Bone marrow (tissue), 2 donors: ENCODE measurements at regions not wholly inside any gene's neighbourhood (a gene's known extent, or its start where the extent isn't known, plus 50 kb on each side); places are given as distances from the start of the nearest gene placed in this dataset.
"Not testable (repeated sequence)": the region's sequence is repeated elsewhere in the genome, so short reads cannot be mapped to it uniquely, and the experiment has no call there.

Experiments used
- DNase-seq, 2 donors: peaks; one replicate each; lab custom pipeline; 2025; lab: John Stamatoyannopoulos, UW

DNA sequence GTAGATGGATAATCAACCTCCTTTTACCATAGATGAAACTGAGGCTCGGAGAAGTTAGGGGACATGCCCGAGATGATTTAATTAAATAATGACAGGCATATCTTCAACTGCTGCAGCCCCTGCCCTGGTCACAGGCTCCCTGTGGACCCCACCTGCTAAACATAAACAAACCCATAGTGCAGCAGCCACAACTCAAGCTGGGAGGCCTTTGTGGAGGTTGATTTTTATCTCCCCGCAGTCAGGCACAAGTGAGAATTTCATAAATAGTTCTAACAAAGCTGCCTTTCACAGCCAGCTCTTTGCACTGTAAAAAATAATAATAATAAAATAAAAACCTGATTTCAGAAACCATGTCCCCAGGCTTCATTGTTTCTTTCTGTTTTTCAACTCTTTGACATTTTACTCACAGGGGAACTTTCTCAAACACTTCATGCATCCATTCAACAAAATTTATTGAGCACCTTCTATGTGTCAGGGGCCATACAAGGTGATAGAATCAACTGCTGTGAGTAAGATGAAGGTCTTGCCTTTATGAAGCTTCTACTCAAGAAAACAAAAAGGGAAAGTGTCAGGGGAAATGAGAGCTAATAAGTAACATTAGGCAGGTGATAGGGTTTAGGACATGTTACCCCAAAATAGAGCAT lies 393.6 kb upstream of the PROK2 start:
- no peak for DNase-seq

DNA sequence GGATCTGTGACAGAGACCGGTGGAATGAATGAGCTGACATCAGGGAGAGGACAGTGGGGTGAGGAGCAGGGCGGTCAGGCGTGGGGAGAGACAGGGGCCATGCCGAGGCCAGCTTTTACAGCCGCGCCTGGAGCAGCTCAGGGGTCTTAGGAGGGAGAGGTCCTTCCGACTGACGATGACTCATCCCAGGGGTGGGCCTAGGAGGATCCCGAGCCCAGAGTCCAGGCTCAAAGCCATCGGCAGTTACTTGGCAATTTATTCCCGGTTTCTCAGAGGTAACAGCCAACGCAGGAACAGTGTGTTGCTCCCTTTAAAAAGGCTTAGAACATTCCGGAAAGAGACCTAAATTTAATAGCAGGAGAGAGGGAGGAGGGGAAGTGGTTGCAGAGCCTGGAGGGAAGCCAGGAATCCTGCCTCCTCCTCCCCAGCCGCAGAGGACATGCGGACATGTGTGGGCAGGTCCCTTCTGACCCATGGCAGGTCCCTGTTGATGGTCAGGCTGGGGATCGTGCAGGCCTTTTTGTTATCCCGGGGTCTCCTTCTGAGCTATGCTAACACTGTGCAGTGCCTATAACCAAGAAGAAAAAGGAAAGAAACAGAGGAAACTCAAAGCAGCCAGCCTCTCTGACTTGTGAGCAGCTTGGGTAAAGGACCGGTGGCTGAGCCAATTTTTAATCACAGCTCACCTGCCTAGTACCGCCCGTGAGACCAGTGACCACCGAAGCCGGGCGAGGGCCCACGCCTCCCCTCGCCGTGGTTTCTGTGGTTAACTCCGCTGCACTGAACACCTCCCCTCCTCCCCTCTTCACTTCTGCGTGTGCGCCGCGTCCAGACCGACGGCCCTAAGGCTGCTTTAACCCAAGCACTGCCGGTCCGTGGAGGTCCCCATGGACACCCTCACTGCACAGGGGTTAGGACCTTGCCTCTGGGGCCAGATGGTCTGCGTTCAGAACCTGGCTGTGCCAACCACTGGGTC lies 392.4 kb upstream of the PROK2 start:
- DNase-seq = no peak

DNA sequence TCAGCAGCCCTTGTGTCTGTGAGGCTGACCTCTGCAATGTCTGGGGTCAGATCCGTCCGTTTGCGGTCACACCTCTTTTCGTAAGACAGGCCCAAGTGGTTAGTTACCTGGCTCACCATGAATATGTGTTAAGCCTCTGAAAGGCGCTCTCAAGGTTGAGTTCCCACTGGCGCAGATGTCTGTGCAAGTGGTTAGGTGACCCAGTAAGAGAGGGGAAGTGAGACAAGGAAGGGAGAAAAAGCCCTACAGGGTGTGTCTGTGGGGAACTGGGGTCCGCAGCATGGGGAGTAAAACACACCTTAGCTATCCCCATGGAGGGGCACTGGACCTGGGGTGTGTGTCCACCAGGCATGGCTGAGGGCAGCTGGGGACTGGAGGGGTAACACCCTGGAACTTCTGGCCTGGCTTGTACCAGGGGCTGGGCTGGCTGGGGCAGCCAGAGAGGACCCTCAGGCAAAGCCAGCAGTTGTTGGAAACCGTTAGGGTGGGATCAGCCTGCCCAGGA lies 391.6 kb upstream of the PROK2 start:
- no peak for DNase-seq

DNA sequence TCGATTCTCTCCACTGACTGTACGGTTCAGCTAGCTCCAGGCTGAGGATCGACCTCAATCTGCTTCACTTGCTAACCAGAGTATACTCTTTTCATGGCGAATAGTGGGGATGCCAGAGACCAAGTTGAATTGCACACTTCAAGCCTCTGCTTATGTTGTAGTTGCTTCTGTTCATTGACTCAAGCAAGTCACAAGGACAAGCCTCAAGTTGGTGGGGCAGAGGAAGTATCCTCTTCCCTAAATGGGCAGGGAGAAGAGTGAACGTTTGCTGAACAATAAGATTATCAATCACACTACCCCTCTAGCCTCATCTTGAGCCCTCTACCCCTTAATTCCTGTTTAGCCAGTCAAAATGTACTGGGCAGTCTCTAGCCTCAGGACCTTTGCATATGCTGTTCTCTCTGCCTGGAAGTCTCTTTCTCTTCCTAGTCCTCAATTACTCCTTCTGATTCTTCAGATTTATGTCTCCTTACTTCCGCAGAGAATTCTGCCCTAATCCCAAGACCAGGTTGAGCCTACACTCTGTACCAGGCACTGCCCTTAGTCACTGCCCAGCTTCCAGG lies 390.4 kb upstream of the PROK2 start:
- no peak for DNase-seq

DNA sequence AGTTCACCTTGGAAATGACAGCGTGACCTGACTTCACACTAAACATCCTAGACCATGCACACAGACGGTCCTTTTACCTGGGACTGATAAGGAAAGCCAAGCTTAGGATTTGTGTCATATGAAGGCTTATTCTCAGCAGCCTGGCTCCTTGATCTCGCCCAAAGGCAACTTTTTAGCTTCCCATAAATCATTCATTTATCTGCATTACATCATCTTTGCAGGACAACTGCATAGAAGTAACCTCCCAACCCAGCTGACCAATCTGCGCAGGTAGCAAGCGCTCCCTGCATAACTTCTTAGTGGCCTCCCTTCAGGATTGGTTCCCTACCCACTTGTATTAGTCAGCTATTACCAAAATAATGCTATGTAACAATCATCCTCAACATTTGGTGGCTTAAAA lies 389.9 kb upstream of the PROK2 start:
- no peak for DNase-seq

DNA sequence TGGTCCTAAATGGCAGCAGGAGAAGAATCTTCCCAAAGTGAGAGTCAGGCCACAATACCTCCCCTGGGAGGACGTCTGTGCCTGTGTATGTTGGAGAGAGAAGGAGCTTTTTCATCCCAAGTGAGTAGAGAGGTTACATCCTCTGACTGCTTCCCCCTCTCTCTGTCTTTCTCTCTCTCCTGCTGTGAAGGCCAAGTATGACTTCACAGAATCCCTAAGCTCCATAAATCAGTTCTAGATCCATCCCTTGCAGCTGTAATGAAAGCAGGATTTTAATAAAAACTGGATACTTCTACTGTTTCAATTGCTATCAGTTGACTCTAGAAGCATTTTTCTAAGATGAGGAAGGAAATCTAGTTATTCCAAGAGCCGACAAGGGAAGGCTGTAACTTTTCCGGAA lies 389.1 kb upstream of the PROK2 start:
- no peak for DNase-seq

DNA sequence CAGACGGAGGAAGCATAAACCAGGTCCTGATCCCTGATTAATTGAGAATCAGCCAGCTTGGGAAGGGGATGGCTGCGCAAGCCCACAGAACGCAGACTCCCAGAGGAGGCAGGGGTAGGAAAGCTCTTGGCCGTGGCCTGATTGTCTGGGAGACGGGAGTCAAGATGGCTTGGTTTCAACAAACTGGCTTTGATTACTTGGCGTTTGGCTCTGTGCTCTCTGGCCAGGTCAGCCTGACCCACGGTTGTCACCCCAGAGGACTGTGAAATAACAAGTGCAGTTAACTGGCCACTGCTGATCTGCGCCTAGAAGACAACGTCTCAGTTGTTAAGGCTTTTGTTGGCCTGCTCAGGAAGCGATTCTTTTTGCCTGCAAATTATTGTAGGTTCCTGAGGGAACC lies 387.0 kb upstream of the PROK2 start:
- no peak for DNase-seq

DNA sequence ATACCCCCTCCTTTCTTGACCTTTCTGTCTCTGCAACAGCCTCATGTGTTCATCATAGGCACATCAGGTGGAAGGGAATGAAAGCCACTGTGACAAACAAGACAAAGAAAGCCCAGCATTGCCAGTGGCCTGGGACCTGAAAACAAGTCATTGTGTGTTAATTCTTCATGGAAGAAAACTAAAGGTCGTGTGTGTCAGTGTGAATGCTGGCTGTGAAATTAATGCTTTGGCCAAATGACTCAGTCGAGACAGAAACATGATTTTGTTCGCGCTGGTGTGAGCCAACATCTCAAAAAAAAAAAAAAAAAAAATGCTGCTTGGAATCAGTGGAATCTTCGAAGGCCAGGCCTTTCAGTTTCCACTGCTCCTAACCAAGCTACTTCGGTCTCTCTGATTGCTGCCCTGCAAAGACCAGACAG lies 386.5 kb upstream of the PROK2 start:
- no peak for DNase-seq

DNA sequence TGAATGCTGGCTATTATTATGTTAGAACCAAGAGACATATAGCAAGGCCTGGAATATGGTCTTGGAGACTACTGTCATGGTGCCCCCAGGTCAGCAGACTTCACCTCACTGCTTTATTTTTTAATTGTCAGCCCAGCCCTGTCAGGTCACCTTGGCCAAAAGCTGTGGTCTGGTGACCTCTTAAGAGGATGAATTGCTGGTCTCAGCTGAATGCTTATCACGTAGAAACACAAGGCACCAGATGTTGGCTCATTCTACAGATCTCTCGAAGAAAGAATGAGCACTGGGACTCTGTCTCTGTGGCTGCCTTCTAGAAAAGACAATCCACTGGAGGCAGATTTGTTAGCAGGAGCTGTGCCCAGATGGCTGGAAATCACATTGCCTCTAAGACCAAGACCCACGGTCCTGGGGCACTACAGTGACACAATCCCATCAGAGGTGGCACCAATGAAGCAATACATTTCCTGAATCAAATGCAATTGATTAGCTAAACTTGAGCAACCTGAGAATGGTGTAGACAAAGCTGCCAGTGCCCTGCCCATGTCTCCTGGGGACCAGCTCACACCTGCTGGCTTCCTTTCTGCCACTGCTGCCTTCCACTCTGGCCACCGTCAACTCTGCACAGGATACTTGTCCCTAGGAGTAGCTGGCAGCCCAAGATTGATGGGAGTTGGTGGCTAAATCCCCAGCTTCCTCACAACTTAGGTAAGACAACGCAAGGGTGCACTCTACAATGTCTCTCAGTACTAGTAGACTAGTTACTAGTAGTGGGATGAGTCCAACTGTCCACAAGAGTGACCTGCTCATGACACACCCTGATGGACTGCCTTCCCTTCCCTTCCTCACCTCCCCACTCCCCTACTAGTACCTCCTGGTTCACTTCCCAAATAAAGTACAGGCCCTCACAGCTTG lies 384.9 kb upstream of the PROK2 start:
- no peak for DNase-seq

DNA sequence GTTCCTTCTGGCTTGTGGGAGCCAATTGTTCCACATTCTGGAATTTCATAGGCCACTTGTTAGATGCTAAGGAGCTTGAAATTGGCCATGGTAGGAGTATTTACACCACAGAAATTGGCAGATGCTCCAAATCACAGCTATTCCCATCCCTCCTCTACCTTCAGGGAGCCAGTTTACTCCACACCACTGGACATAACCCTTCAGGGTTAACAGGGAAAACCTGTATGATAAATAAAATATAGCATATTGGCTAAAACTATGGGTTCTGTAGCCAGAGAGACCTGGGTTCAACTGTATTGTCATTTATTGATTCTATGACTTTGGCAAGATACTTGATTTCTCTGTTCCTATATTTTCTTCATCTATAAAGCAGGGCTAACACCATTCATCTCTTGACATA lies 384.2 kb upstream of the PROK2 start:
- no peak for DNase-seq

DNA sequence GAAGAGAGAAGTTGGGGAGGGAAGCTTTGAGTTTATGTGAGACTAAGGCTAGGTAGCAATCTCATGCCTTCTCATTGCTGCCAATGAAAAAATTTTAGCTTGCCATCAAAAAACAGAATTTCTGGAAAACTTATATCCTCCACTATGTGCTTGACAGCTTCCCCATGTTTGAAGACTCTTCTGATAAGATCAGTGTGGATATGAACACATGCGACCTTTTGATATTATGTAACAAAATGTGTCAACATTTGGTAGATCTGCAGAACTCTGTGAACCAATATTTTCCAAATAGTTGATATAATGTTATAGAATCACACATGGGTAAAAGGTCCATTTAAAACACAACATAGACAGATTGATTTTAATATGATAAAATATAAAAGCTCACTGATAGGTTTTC lies 380.9 kb upstream of the PROK2 start:
- DNase-seq = no peak

DNA sequence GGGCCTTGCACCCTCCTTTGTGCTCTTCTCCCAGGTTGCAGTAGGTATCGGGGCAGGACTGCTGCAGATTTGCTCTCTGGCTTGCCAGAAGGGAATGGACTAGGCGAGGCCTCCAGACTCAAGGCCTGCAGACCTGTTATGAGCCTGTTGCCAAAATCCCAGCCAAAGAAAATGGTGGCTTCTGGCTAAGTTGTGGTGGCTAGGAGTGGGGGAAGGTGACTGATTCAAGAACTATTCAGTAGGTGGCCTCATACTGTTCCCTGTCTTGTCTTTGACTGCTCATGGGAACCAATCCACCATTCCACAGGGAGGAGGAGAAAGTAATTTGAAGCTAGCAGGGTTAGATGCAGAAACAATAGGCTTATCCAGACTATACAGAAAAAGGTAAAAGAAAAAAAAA lies 380.4 kb upstream of the PROK2 start:
- DNase-seq = no peak

DNA sequence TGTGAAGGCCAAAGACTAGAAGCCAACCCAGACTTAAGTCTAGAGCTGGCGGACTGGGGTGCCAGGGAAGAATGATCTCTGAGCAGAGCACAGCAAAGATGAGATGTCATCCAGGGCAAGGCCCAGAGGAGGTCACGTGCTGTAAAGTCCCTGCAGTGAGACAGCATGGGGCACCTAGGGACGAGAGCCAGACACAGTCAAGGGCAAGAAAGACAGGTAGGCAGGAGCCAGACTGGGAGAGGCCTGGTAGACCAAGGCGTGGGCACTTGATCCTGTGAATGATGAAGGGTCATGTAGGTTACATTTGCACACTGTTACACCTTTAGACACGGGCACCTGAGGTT lies 379.7 kb upstream of the PROK2 start:
- DNase-seq = no peak

DNA sequence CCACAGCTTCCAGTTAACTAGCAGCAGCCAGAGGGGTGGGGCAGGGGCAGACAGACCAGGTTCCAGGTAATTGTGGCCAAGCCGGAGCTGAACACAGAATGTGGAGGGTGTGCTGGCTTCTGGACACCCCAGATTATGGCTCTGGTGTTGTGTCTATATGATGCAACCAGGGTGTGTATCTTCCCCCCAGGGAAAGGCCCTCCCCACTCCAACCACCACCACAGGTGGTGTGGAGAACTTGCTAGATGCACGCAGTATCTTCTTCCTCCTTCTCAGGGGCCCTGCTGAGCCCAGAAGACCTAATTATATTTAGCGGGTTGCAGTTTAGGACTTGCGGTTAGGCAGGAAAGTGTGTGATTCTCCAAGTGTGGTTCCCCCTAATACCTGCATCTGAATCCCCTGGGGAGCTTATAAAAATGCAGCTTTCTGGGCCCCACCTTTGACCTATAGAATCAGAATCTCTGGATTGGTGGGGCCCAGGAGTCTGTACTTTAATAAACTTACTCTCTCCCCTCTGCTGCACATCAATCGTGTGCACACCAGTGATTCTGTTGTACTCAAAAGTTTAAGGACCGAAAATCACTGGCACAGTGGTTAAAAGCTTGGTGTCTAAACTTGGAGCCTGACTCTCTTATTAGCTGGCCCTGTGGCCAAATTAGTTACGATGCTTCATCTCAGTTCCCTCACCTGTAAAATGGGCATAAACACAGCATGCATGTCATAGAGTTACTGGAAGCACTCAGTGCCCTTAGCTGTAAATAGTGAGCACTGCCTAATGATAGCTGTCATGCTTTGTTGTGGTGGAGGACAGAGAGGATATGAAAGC lies 379.1 kb upstream of the PROK2 start:
- DNase-seq = peak in 1 of 2 donors; percentile 25

DNA sequence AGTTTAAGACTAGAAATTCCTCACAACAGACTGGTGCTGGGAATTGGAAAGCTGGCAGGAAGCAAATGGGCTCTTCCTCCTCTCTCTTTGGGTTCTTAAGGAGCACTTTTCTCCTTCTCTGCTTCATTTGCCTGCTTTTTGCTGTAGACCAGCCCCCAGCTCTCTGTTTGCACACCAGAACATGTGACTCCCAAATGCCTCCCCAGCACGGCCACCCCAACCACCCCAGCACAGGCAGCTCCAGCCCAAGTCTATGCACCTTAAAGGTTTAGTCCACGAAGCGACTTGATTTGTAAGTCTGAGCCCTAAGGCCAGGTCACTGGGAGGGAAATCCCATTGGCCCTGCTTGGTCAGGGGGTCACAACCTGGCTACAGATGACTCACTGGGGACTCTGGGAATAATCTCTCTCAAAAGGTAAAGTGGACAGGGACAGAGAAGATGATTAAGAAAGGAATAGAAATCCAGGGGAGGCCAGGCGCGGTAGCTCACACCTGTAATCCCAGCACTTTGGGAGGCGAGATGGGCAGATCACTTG lies 377.8 kb upstream of the PROK2 start:
- no peak for DNase-seq

DNA sequence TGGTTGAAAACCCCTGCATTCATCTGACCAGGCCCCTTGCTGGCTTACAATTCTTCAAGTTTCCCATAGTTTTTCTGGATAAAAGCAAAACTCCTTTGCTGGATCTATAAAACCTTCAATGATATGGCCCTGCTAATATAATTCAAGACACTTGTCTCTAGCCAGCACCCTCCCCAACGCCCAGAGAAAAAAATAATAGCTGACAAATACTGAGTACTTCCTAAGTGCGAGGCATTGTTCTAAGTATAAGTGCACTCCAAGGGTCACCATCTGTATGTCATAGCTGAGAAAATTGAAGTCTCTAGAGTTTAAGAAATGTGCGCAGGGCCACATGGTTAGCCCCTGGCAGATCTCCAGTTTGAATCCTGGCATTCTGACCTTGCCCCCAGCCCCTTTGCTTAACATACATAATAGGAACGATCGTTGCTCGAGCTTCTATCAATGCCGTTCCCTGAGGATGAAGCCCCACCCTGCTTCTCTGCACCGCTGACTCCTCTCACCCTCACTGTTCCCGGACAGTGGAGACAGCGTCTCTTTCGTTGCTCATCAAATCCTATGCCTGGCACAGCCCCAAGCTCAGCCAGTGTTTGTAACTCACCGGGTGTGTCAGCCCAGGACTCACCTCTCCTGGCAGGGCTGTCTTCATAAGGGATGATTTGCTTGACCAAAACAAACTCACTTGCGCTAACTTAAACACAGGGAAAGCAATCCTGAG lies 377.1 kb upstream of the PROK2 start:
- no peak for DNase-seq

DNA sequence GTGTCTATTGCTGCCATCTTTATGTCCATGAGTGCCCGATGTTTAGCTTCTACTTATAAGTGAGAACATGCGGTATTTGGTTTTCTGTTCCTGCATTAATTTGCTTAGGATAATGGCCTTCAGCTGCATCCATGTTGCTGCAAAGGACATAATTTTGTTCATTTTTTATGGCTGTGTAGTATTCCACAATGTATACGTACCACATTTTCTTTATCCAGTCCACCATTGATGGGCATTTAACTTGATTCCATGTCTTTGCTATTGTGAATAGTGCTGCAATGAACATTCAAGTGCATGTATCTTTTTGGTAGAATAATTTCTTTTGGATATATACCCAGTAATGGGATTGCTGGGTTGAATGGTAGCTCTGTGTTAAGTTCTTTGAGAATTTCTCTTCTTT lies 376.3 kb upstream of the PROK2 start:
- DNase-seq = not testable (repeated sequence)

DNA sequence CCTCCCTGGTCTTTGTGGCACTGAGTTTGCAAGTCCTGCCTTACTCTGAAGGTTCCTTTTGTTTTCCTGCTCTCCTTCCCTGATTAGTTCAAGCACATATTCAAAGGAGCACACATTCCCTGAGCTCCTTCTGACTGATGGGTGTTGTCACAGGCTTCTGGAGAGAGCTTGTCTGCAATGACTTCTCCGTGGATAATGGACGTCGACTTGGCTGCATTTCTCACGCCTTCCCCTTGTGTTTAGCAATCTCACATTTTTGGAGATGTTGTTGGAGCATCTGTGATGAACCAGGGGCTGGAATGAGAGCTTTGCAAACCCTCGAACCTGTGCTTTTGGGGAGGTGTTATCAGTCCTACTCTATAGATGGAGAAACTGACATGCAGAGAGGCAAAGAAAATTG lies 375.4 kb upstream of the PROK2 start:
- DNase-seq = no peak

DNA sequence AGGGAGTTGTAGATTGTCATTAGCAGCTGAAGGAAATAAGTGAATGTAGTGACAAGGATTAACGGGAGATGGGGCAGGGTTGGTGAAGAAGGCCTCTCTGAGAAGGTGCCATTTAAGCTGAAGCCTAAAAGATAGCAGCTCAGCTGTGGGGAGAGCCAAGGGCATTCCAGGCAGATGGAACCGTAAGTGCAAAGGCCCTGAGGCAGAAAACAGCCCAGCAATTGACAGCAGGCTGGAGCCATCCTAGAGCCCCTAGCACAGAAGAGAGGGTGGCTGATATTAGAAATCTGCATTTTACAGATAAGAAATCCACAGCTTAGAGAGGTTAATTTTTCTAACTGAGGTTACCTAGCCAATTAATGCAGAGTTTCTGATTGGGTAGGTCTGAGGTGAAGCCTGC lies 374.5 kb upstream of the PROK2 start:
- no peak for DNase-seq

DNA sequence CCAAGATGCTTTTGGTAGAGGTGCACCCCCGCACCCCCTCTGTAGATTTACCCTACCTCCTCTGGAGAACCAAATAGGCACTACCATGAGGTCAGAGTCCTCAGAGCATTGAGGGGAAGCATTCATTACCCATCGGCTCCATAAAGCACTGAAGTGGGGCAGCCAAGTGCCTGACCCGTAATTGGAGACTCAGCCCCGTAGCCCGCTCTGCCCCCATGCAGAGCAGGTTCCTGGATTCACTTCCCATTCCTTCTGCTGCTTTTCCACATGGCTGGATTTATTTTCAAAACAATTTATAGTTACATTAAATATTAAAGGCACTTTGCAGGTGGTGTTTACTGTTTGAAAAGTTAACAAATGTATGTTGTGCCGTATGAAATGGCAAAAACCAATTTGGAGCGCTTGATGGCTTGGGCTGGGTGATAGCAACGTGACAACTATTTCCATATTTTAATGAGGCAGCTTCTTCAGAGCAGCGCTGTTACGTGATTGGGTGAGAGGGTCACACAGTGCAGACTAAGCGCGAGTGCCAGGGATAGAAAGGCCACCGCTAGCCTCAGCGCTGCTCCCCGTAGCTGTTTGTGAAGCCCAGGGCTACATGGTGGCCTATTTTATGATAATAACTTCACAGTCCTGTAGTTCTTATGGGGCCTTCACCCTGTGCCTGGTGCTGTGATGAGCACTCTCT lies 373.8 kb upstream of the PROK2 start:
- no peak for DNase-seq
